ENCODE measurements at regions not wholly inside any gene's neighbourhood (a gene's known extent, or its start where the extent isn't known, plus 50 kb on each side); places are given as distances from the start of the nearest gene placed in this dataset.

DNA sequence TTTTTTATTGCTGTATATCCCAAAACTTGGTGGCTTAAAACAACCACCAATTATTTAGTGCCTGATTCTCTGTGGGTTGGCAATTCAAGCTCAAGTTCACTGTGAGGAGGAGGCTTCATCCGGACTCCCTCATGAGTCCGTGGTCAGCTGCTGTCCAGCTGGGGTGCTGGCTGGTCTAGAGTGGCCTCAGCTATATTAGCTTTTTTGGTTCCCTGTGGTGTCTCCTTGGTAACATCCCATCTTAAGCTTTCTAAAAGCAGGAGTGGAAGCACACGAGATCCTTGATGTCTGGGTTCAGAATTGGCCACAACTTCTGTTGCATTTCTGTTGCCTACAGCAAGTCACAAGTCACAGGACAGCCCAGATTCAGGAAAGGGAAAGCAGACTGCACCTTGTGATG lies 536.5 kb upstream of the FZD8 start:
- ChIA-PET POLR2A (no interaction called here), CTCF (no interaction called here)
- H3K27me3 Mint-ChIP-seq = no peaks in the 10 kb centered on the region
- peaks cover 7% of the 10 kb centered on the region for H3K9me3 Mint-ChIP-seq
- no peaks in the 10 kb centered on the region for H3K4me1 Mint-ChIP-seq (ENCODE audit: low read depth)
- DNase-seq = no peak
- H3K4me3 Mint-ChIP-seq = no peak overlapping the region
- no peaks in the 10 kb centered on the region for H3K36me3 Mint-ChIP-seq
- intact Hi-C loops (cut with micrococcal nuclease) = no loop called here
- H3K27ac Mint-ChIP-seq = no peak overlapping the region

DNA sequence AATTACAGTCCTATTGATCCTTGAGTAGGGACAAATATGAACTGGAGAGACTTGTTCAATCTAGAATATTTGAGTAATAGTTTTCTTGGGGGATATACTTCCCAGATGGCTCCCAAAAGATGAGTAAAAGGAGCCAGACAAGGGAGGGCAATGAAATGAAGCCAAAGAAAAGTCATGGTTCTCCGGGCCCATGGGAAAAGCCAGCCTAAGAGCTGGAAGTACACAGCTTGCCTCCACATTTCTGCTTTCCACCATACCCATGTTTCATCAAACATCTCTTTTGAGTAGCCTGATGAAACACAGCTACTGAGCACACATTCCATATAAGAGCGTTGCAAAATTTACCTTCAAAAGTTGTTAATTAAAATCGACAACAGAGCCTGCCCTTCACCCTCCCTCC lies 535.0 kb upstream of the FZD8 start:
- POLR2A ChIA-PET = no interaction called here
- CTCF ChIA-PET = no interaction called here
- intact Hi-C loops (cut with micrococcal nuclease) = no loop called here
- Mint-ChIP-seq H3K9me3 (peaks cover 10% of the 10 kb centered on the region), H3K4me1 (ENCODE audit: low read depth) (no peaks in the 10 kb centered on the region), H3K4me3 (no peak overlapping the region), H3K27me3 (no peaks in the 10 kb centered on the region), H3K27ac (no peak overlapping the region), H3K36me3 (no peaks in the 10 kb centered on the region)
- no peak for DNase-seq

DNA sequence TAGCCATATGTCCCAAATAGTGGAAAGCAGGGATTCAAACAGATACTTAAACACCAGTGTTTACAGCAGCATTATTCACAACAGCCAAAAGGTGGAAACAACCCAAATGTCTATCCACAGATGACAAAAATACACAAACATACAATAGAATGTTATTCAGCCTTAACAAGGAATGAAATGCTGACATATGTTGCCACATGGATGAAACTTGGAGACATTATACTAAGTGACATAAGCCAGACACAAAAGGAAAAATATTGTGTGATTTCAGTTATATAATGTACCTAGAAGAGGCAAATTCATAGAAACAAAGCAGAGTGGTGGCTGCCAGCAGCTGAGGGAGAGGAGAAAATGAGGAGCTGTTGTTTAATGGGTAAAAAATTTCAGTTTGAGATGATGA lies 533.9 kb upstream of the FZD8 start:
- peaks cover 10% of the 10 kb centered on the region for H3K9me3 Mint-ChIP-seq
- no peak overlapping the region for H3K4me3 Mint-ChIP-seq
- DNase-seq = no peak
- intact Hi-C loops (cut with micrococcal nuclease) = no loop called here
- POLR2A ChIA-PET = no interaction called here
- H3K27me3 Mint-ChIP-seq = no peaks in the 10 kb centered on the region
- no peaks in the 10 kb centered on the region for H3K36me3 Mint-ChIP-seq
- H3K27ac Mint-ChIP-seq = no peak overlapping the region
- CTCF ChIA-PET = no interaction called here
- H3K4me1 Mint-ChIP-seq (ENCODE audit: low read depth) = no peaks in the 10 kb centered on the region

- no peak overlapping the region for H3K4me3 Mint-ChIP-seq
- intact Hi-C loops (cut with micrococcal nuclease) = no loop called here
- no peak for DNase-seq
- ChIA-PET CTCF (no interaction called here), POLR2A (no interaction called here)
- H3K27me3 Mint-ChIP-seq = no peaks in the 10 kb centered on the region
- no peaks in the 10 kb centered on the region for H3K36me3 Mint-ChIP-seq
- H3K4me1 Mint-ChIP-seq (ENCODE audit: low read depth) = no peaks in the 10 kb centered on the region
- H3K9me3 Mint-ChIP-seq = peaks cover 4% of the 10 kb centered on the region
- no peak overlapping the region for H3K27ac Mint-ChIP-seq
Measured at GRCh38 chr10:36173364-36173763, 531.3 kb upstream of the FZD8 start.

GRCh38 chr10:36171953-36172940 lies 530.2 kb upstream of the FZD8 start:
- Mint-ChIP-seq H3K27me3 (no peaks in the 10 kb centered on the region), H3K27ac (no peak overlapping the region), H3K4me1 (ENCODE audit: low read depth) (no peaks in the 10 kb centered on the region), H3K9me3 (peaks cover 4% of the 10 kb centered on the region), H3K4me3 (no peak overlapping the region), H3K36me3 (no peaks in the 10 kb centered on the region)
- intact Hi-C loops (cut with micrococcal nuclease) = no loop called here
- POLR2A ChIA-PET = no interaction called here
- no peak for DNase-seq
- CTCF ChIA-PET = no interaction called here

DNA sequence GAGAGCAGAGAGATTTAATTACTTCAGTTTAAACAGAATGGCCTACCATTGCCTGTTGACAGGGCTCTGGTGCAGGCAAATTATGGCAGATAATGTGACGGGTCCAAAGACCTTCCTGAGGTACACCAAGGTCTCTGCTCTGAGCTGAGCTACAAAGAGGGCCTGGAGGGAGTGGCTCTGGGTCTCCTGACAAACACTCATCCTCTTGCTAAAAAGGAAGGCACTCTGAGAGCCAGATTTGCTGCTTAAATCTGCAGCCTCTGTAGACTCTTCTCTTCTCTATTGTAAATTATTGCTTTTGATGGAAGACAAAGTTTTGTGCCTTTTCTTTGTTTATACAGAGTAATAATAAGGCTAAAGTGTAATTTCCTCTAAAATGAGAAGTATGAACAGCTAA lies 529.5 kb upstream of the FZD8 start:
- Mint-ChIP-seq H3K36me3 (no peaks in the 10 kb centered on the region), H3K9me3 (peaks cover 4% of the 10 kb centered on the region), H3K27me3 (no peaks in the 10 kb centered on the region), H3K4me3 (no peak overlapping the region), H3K4me1 (ENCODE audit: low read depth) (no peaks in the 10 kb centered on the region), H3K27ac (no peak overlapping the region)
- CTCF ChIA-PET = no interaction called here
- POLR2A ChIA-PET = no interaction called here
- intact Hi-C loops (cut with micrococcal nuclease) = no loop called here
- DNase-seq = no peak

DNA sequence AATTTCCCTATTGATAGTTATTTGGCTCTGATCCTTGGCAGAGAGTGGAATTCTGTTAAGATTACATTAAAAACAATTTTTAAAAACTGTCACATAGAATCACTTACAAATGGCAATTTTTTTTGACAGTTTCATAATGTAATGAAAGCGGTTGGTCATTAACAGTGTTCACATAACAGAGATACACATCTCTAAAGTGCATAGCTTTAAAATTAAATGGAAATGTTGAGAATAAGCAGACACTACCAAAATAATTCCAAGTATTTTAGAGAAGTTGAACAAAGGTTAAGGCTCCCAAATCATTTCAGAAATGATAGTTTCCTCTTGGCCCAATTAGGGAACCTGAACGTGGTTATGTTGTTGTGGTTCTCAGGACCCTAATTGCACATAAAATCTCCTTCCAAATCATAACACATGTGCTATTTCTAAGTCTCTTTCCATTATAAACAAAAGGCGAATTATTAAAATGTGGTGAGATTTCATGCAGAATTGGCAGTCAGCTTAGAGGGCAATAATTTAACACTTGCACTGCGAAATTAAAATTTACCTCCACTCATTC lies 528.9 kb upstream of the FZD8 start:
- DNase-seq = no peak
- ChIA-PET CTCF (no interaction called here), POLR2A (no interaction called here)
- Mint-ChIP-seq H3K27ac (no peak overlapping the region), H3K4me1 (ENCODE audit: low read depth) (no peaks in the 10 kb centered on the region), H3K9me3 (peaks cover 4% of the 10 kb centered on the region), H3K4me3 (no peak overlapping the region), H3K27me3 (no peaks in the 10 kb centered on the region), H3K36me3 (no peaks in the 10 kb centered on the region)
- intact Hi-C loops (cut with micrococcal nuclease) = no loop called here

- Mint-ChIP-seq H3K4me3 (no peak overlapping the region), H3K27ac (no peak overlapping the region), H3K36me3 (no peaks in the 10 kb centered on the region), H3K27me3 (no peaks in the 10 kb centered on the region), H3K4me1 (ENCODE audit: low read depth) (no peaks in the 10 kb centered on the region), H3K9me3 (peaks cover 4% of the 10 kb centered on the region)
- DNase-seq = no peak
- ChIA-PET CTCF (no interaction called here), POLR2A (no interaction called here)
- intact Hi-C loops (cut with micrococcal nuclease) = no loop called here
Measured at GRCh38 chr10:36170142-36170719, 528.1 kb upstream of the FZD8 start.

DNA sequence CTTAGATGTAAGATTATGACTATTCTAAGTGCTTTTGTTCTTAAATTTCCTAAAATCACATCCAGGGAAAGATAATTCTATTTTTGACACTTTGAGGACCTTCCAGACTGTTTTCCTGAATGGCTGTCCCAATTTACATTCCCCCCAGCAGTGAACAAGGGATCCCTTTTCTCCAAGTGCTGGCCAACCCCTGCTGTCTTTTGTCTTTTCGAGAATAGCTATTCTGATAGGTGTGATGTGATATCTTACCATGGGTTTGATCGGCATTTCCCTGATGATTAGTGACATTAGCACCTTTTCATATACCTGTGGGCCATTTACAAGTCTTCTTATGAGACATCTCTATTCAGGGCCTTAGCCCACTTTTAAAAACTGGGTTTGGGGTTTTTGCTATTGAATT lies 526.7 kb upstream of the FZD8 start:
- Mint-ChIP-seq H3K9me3 (peaks cover 4% of the 10 kb centered on the region), H3K4me3 (no peak overlapping the region), H3K4me1 (ENCODE audit: low read depth) (no peaks in the 10 kb centered on the region), H3K27ac (no peak overlapping the region), H3K27me3 (no peaks in the 10 kb centered on the region), H3K36me3 (no peaks in the 10 kb centered on the region)
- no peak for DNase-seq
- ChIA-PET CTCF (no interaction called here), POLR2A (no interaction called here)
- intact Hi-C loops (cut with micrococcal nuclease) = no loop called here

DNA sequence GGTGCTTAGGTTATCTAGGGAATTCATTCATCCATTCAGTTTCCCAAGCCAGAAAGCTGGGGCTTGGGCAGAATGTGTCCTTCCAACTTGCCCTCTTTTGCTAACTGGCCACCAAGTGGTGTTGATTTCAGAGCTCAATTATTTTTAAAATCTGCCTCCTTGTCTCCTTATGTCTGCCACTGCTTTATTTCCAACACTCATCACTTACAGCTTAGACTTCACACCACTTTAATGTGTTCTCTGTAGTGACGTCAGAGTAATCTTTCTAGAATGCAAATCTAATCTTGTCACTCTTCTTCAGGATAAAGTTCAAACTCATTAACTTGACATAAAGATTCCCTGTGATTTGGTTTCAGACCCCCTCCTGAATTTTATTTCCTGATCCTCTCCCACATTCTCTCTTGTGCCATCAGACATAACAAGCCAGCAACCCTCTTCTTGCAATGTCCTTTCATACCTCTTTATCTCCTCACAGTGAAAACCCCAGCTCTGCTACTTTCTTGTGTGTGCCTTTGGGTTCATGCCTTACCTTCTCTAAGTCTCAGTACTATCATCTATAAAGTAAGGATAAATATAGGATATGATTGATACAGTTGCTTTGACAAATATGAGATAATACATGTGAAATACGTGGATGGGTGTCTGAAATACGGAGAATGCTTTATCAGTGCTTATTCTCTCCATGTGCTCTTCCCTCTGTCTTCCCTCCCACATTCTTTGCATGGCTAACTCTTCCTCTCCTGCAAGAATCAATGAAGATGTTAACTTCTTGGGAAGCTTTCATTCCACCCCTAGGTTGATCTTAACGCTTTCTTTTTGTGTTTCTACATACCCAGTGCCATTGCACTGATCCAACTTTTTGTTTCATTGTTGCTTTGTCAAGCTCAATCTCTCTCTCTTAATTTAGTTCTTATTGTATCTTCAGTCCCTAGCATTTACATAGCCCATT lies 522.7 kb upstream of the FZD8 start:
- no peak for DNase-seq
- Mint-ChIP-seq H3K9me3 (no peaks in the 10 kb centered on the region), H3K4me3 (no peak overlapping the region), H3K27ac (no peak overlapping the region), H3K4me1 (ENCODE audit: low read depth) (no peaks in the 10 kb centered on the region), H3K36me3 (no peaks in the 10 kb centered on the region), H3K27me3 (no peaks in the 10 kb centered on the region)
- POLR2A ChIA-PET = no interaction called here
- intact Hi-C loops (cut with micrococcal nuclease) = no loop called here
- CTCF ChIA-PET = no interaction called here

- CTCF ChIA-PET = no interaction called here
Measured at GRCh38 chr10:36163827-36164226, 521.7 kb upstream of the FZD8 start.

GRCh38 chr10:36157486-36157885 lies 515.4 kb upstream of the FZD8 start:
- no peaks in the 10 kb centered on the region for H3K4me1 Mint-ChIP-seq (ENCODE audit: low read depth)
- H3K27me3 Mint-ChIP-seq = no peaks in the 10 kb centered on the region
- POLR2A ChIA-PET = no interaction called here
- H3K9me3 Mint-ChIP-seq = peaks cover 6% of the 10 kb centered on the region
- CTCF ChIA-PET = no interaction called here
- intact Hi-C loops (cut with micrococcal nuclease) = no loop called here
- no peak for DNase-seq
- no peak overlapping the region for H3K4me3 Mint-ChIP-seq
- no peak overlapping the region for H3K27ac Mint-ChIP-seq
- no peaks in the 10 kb centered on the region for H3K36me3 Mint-ChIP-seq

More at GRCh38 chr10:36163827-36164226, 521.7 kb upstream of the FZD8 start:
- Mint-ChIP-seq H3K27ac (no peak overlapping the region), H3K27me3 (no peaks in the 10 kb centered on the region), H3K9me3 (peaks cover 2% of the 10 kb centered on the region), H3K4me3 (no peak overlapping the region), H3K4me1 (ENCODE audit: low read depth) (no peaks in the 10 kb centered on the region), H3K36me3 (no peaks in the 10 kb centered on the region)
- POLR2A ChIA-PET = no interaction called here
- no peak for DNase-seq
- intact Hi-C loops (cut with micrococcal nuclease) = no loop called here

Measured in activated CD4-positive, alpha-beta memory T cell treated with anti-CD3 and anti-CD28 coated beads for 36 hours (primary cell).